K562 (cell line): ENCODE measurements at regions not wholly inside any gene's neighbourhood (a gene's known extent, or its start where the extent isn't known, plus 50 kb on each side); places are given as distances from the start of the nearest gene placed in this dataset.

Experiments
- ATAC-seq: fragments of 200-7000 bp; cut with Tn5 transposase; 3 replicates; pipeline ENCODE4 v1.9.1; 2020; ENCODE audit warnings: moderate library complexity
- BruUV-seq: library from RNA; stranded (reverse); fragments of 400-500 nt; replicated peaks from 2 replicates; lab custom pipeline; 2021; lab: Mats Ljungman, UMichigan
- CTCF ChIA-PET: fragments of 300-600 bp; formaldehyde crosslinking; extraction: SDS; loops from one replicate; lab custom pipeline; 2021; ENCODE audit warnings: low intra/inter-chr PET ratio; lab: Yijun Ruan, JAX
- POLR2A ChIA-PET: fragments of 300-600, 350-650 bp; sonication (Branson Sonifier 250); formaldehyde crosslinking; extraction: SDS; loops from one replicate; lab custom pipeline; 2021; ENCODE audit warnings: antibody characterized with exemption, inconsistent platforms; lab: Yijun Ruan, JAX
- DNase-seq, 4 experiments: peaks; one replicate each; pipeline versions ENCODE4 v3.0.0 to v3.0.0-alpha.2; 2011 to 2018; ENCODE audit warnings: low spot score in 3 of 4, mixed read lengths in 3 of 4; ENCODE audit errors: extremely low read depth in 1 of 4
- FAIRE-seq: peaks from 2 replicates; lab custom pipeline; 2011; peaks lifted over from hg19 to GRCh38; lab: Jason Lieb, UNC
- H2AFZ ChIP-seq: 2 replicates; pipeline ENCODE4 v1.6.0; 2011; ENCODE audit warnings: low read depth, low read length, control low read depth, inconsistent platforms
- H3K27ac ChIP-seq: fragments of 200-600 bp; 3 replicates; pipeline ENCODE4 v1.8.0; 2011; ENCODE audit warnings: low read depth, mild to moderate bottlenecking, control low read depth, inconsistent platforms, low read length, moderate library complexity, mixed read lengths; ENCODE audit errors: extremely low read depth
- H3K27me3 ChIP-seq, 2 experiments: fragments of 300-600 bp in 1 of 2; 2 replicates in 1 of 2; 3 replicates in 1 of 2; pipeline versions ENCODE4 v1.6.0 to v1.8.0; 2011; ENCODE audit warnings: inconsistent platforms in 2 of 2, low read length in 2 of 2, mild to moderate bottlenecking in 1 of 2, mixed read lengths in 1 of 2, moderate library complexity in 1 of 2; ENCODE audit not compliant: control insufficient read depth in 2 of 2, insufficient read depth in 2 of 2
- H3K36me3 ChIP-seq: fragments of 300-600 bp; 3 replicates; pipeline ENCODE4 v1.8.0; 2011; ENCODE audit warnings: mild to moderate bottlenecking, low read length, inconsistent platforms; ENCODE audit not compliant: control insufficient read depth, insufficient read depth
- H3K4me1 ChIP-seq, 2 experiments: fragments of 200-600 bp in 1 of 2; replicated peaks in 1 of 2; 2 replicates in 1 of 2; 3 replicates in 1 of 2; pipeline versions ENCODE4 v1.5.1 to v1.8.0; 2011; ENCODE audit warnings: inconsistent platforms in 2 of 2, low read length in 2 of 2, mild to moderate bottlenecking in 1 of 2, mixed read lengths in 1 of 2, moderate library complexity in 1 of 2; ENCODE audit not compliant: control insufficient read depth in 2 of 2, insufficient read depth in 2 of 2
- H3K4me2 ChIP-seq: 2 replicates; pipeline ENCODE4 v1.6.1; 2011; ENCODE audit warnings: low read length, control low read depth, inconsistent platforms, mixed read lengths; ENCODE audit not compliant: insufficient read depth
- H3K4me3 ChIP-seq: fragments of 200-600 bp; sonication (generic), shearing (Covaris generic); 2 replicates; pipeline ENCODE4 v1.5.1; 2016; ENCODE audit warnings: control low read depth, inconsistent platforms
- H3K79me2 ChIP-seq: fragments of 200-600 bp; 3 replicates; pipeline ENCODE4 v1.8.0; 2011; ENCODE audit warnings: low read length, inconsistent platforms; ENCODE audit not compliant: control insufficient read depth, insufficient read depth
- H3K9ac ChIP-seq, 2 experiments: 2 replicates each; pipeline versions ENCODE4 v1.6.0 to v1.6.1; 2011; ENCODE audit warnings: low read depth in 2 of 2, low read length in 2 of 2, control low read depth in 1 of 2, inconsistent platforms in 1 of 2, mild to moderate bottlenecking in 1 of 2, mixed read lengths in 1 of 2; ENCODE audit not compliant: insufficient read depth in 1 of 2
- H3K9me1 ChIP-seq: one replicate; pipeline ENCODE4 v1.6.0; 2011; ENCODE audit warnings: inconsistent platforms, mild to moderate bottlenecking, low read length, moderate library complexity; ENCODE audit not compliant: control insufficient read depth, insufficient read depth
- H3K9me3 ChIP-seq: replicated peaks from 2 replicates; pipeline ENCODE4 v1.5.1; 2011; ENCODE audit warnings: low read depth, low read length, inconsistent platforms; ENCODE audit not compliant: control insufficient read depth, insufficient read depth
- H4K20me1 ChIP-seq: replicated peaks from 2 replicates; pipeline ENCODE4 v1.6.1; 2011; ENCODE audit warnings: low read length, inconsistent platforms, mixed read lengths; ENCODE audit not compliant: control insufficient read depth, insufficient read depth
- ARHGAP35 ChIP-seq: fragments of 450-650 bp; IDR thresholded peaks from 2 replicates; pipeline ENCODE4 v1.6.1; 2018; ENCODE audit not compliant: partially characterized antibody
- CHD2 ChIP-seq: IDR thresholded peaks from 2 replicates; pipeline ENCODE4 v1.6.1; 2011; ENCODE audit warnings: low read depth, low read length
- CTBP1 ChIP-seq: fragments of 450-650 bp; IDR thresholded peaks from 2 replicates; pipeline ENCODE4 v1.6.1; 2016; ENCODE audit warnings: borderline replicate concordance
- MCM7 ChIP-seq, 2 experiments: fragments of 450-650 bp; IDR thresholded peaks; 2 replicates each; pipeline ENCODE4 v1.6.1; 2016 to 2018
- PML ChIP-seq: IDR thresholded peaks from 2 replicates; pipeline ENCODE4 v1.6.1; 2012; ENCODE audit warnings: low read length, inconsistent platforms
- PRPF4 ChIP-seq: fragments of 200-400 bp; formaldehyde crosslinking; IDR thresholded peaks from one replicate; pipeline ENCODE4 v1.6.1; 2017; ENCODE audit warnings: low read length, low read depth, mild to moderate bottlenecking; ENCODE audit not compliant: insufficient read depth, poor library complexity, severe bottlenecking
- RAD21 ChIP-seq, 2 experiments: fragments of 250-450 bp in 1 of 2; fragments of 450-650 bp in 1 of 2; sonication (Bioruptor Pico) in 1 of 2; formaldehyde crosslinking in 1 of 2; IDR thresholded peaks in 1 of 2; conservative IDR thresholded peaks in 1 of 2; 2 replicates each; pipeline versions ENCODE4 v1.4.0 to v1.8.0; 2020 to 2022; ENCODE audit warnings: mild to moderate bottlenecking in 2 of 2, moderate library complexity in 1 of 2
- RHOXF2B ChIP-seq: fragments of 250-450 bp; sonication (Bioruptor Pico); conservative IDR thresholded peaks from 2 replicates; pipeline ENCODE4 v1.5.1; 2021
- SNIP1 ChIP-seq: fragments of 450-650 bp; IDR thresholded peaks from 2 replicates; pipeline ENCODE4 v1.7.1; 2017; ENCODE audit warnings: low read depth, mild to moderate bottlenecking
- TARDBP ChIP-seq: fragments of 450-650 bp; IDR thresholded peaks from 2 replicates; pipeline ENCODE4 v1.6.1; 2016
- ZNF79 ChIP-seq: fragments of 250-450 bp; sonication (Bioruptor Pico); IDR thresholded peaks from 2 replicates; pipeline ENCODE4 v1.4.0; 2020; ENCODE audit warnings: low read depth, mild to moderate bottlenecking, moderate library complexity
- WGBS: fragments of 100-300 bp; shearing (Covaris generic); methylation state at CpG from one replicate; pipeline ENCODE4 v1.1.6; 2016; ENCODE audit warnings: low coverage, mixed read lengths; ENCODE audit not compliant: insufficient coverage; ENCODE audit errors: missing lambda C conversion rate; 5-methylcytosine and 5-hydroxymethylcytosine counted together
- in situ Hi-C: fragments of 300-500 bp; cut with MboI; formaldehyde crosslinking; loops from 4 replicates; pipeline ENCODE4 v1.15.0; 2018; ENCODE audit warnings: inconsistent platforms, mixed read lengths
- intact Hi-C: fragments of 100-400 bp; cut with micrococcal nuclease; formaldehyde crosslinking; loops from 2 replicates; pipeline ENCODE4 v1.14.2; 2022
- TF ChIP-seq, protein P1 (sequence below), 2 experiments: IDR thresholded peaks; 2 replicates each; pipeline ENCODE4 v1.6.1; 2012; ENCODE audit warnings: improper control_type of control experiment in 2 of 2, low read depth in 2 of 2, low read length in 2 of 2, borderline replicate concordance in 1 of 2
- TF ChIP-seq, protein P2 (sequence below): sonication (generic); formaldehyde crosslinking; IDR thresholded peaks from 2 replicates; pipeline ENCODE4 v1.4.0; 2020; ENCODE audit warnings: mild to moderate bottlenecking, missing genetic modification reagents

DNA sequence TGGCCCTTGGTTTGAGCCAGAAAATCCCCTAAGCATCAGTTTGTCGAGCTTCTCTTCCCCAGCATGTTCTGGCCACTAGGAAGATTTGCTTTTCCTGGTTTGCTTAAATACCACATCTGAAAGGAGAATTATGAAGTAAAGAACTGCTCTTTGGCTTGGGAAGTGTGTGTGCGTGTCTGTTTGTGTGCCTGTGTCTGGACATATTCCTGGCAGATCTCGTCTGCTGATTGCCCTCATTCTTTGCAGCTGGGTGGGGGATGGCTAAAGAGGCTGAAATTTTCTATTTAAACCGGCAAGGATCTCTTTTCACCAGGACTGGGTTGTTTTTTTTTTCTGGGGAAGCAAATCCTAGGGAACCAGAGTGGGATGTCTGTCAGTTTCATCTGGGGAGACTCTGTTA is 57.3 kb upstream of the MBOAT2 start:
- no peak for TF ChIP-seq CHD2
- no peak for TF ChIP-seq TARDBP
- TF ChIP-seq PRPF4: no peak
- TF ChIP-seq RHOXF2B (CRISPR knock-in tag): no peak
- TF ChIP-seq PML: no peak
- no peak for TF ChIP-seq SNIP1
- TF ChIP-seq, protein P1, sequence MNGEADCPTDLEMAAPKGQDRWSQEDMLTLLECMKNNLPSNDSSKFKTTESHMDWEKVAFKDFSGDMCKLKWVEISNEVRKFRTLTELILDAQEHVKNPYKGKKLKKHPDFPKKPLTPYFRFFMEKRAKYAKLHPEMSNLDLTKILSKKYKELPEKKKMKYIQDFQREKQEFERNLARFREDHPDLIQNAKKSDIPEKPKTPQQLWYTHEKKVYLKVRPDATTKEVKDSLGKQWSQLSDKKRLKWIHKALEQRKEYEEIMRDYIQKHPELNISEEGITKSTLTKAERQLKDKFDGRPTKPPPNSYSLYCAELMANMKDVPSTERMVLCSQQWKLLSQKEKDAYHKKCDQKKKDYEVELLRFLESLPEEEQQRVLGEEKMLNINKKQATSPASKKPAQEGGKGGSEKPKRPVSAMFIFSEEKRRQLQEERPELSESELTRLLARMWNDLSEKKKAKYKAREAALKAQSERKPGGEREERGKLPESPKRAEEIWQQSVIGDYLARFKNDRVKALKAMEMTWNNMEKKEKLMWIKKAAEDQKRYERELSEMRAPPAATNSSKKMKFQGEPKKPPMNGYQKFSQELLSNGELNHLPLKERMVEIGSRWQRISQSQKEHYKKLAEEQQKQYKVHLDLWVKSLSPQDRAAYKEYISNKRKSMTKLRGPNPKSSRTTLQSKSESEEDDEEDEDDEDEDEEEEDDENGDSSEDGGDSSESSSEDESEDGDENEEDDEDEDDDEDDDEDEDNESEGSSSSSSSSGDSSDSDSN (IDR thresholded peaks at IDR 0.05; ENCODE audit: borderline replicate concordance in 1 of 2, low read depth in 2 of 2, low read length in 2 of 2): no peak
- TF ChIP-seq ZNF79: no peak
- TF ChIP-seq, protein P2, sequence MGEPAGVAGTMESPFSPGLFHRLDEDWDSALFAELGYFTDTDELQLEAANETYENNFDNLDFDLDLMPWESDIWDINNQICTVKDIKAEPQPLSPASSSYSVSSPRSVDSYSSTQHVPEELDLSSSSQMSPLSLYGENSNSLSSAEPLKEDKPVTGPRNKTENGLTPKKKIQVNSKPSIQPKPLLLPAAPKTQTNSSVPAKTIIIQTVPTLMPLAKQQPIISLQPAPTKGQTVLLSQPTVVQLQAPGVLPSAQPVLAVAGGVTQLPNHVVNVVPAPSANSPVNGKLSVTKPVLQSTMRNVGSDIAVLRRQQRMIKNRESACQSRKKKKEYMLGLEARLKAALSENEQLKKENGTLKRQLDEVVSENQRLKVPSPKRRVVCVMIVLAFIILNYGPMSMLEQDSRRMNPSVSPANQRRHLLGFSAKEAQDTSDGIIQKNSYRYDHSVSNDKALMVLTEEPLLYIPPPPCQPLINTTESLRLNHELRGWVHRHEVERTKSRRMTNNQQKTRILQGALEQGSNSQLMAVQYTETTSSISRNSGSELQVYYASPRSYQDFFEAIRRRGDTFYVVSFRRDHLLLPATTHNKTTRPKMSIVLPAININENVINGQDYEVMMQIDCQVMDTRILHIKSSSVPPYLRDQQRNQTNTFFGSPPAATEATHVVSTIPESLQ (CRISPR knock-in tag): no peak
- TF ChIP-seq RAD21 (CRISPR knock-in tag; conservative IDR thresholded peaks at IDR 0.05 in 1 of 2, IDR thresholded peaks at IDR 0.05 in 1 of 2): no peak
- no peak for TF ChIP-seq CTBP1
- no peak for TF ChIP-seq ARHGAP35
- no peak for TF ChIP-seq MCM7 (IDR thresholded peaks at IDR 0.05)
- POLR2A ChIA-PET: no interaction called here
- in situ Hi-C loops (no loop called here), intact Hi-C loops (no loop called here)
- no peak overlapping the region for H3K9ac ChIP-seq
- no peaks in the 10 kb centered on the region for H3K9me1 ChIP-seq
- no peaks in the 10 kb centered on the region for H3K79me2 ChIP-seq
- WGBS: 46% methylated on average over 4 of the region's 4 CpGs
- no peak overlapping the region for H3K4me2 ChIP-seq
- DNase-seq (no peak), ATAC-seq (no peak), FAIRE-seq (peak; percentile 26)
- H3K27ac ChIP-seq: no peak overlapping the region
- CTCF ChIA-PET: no interaction called here
- H2AFZ ChIP-seq: 0 out of 2 replicates have a peak overlapping the region, but pooled peaks have one; percentile 36
- no peaks in the 10 kb centered on the region; a peak in 1 of 5 replicates for H3K4me1 ChIP-seq
- no peaks in the 10 kb centered on the region for H4K20me1 ChIP-seq
- no peaks in the 10 kb centered on the region for H3K27me3 ChIP-seq
- H3K4me3 ChIP-seq: no peak overlapping the region
- no peaks in the 10 kb centered on the region for H3K36me3 ChIP-seq
- BruUV-seq: no TSS peak
- 0 out of 2 replicates have a peak, but pooled peaks cover 2% of the 10 kb centered on the region for H3K9me3 ChIP-seq
